ENCODE measurements at regions not wholly inside any gene's neighbourhood (a gene's known extent, or its start where the extent isn't known, plus 50 kb on each side); places are given as distances from the start of the nearest gene placed in this dataset.

DNA sequence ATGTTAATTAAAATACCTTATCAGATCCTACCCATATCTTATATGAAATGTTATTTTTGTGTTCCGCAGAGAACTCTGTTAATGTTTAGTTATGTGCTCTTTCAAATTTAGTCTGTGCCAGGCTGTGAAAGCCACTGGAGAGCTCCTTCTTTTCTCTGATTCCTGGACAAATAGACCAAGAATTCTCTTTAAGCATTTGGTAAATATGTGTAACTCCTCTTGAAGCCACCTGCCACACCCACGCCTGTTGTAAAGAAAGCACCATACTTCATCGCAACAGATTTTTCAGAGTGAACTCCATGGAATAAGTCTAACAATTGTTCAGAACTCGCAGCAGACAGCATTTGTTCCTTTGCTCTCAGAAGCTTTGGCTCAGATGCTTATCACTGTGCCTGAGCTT is 301.1 kb downstream of the FAM170A start:
- no peak for DNase-seq (ENCODE audit: low spot score in 2 of 2, unreplicated experiment in 2 of 2)
- H3K4me1 Mint-ChIP-seq, result peaks cover 3% of the 10 kb centered on the region
- no peaks in the 10 kb centered on the region for H3K27me3 Mint-ChIP-seq (ENCODE audit: low read depth)
- TF ChIP-seq, protein P1, sequence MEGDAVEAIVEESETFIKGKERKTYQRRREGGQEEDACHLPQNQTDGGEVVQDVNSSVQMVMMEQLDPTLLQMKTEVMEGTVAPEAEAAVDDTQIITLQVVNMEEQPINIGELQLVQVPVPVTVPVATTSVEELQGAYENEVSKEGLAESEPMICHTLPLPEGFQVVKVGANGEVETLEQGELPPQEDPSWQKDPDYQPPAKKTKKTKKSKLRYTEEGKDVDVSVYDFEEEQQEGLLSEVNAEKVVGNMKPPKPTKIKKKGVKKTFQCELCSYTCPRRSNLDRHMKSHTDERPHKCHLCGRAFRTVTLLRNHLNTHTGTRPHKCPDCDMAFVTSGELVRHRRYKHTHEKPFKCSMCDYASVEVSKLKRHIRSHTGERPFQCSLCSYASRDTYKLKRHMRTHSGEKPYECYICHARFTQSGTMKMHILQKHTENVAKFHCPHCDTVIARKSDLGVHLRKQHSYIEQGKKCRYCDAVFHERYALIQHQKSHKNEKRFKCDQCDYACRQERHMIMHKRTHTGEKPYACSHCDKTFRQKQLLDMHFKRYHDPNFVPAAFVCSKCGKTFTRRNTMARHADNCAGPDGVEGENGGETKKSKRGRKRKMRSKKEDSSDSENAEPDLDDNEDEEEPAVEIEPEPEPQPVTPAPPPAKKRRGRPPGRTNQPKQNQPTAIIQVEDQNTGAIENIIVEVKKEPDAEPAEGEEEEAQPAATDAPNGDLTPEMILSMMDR (IDR thresholded peaks at IDR 0.05; ENCODE audit: unreplicated experiment), result no peak
- H3K9me3 Mint-ChIP-seq, result peaks cover 7% of the 10 kb centered on the region
- H3K36me3 Mint-ChIP-seq, result no peaks in the 10 kb centered on the region
- no peak overlapping the region for H3K27ac Mint-ChIP-seq
- no peak overlapping the region for H3K4me3 Mint-ChIP-seq

GRCh38 chr5:119943148-119943547 is 313.8 kb downstream of the FAM170A start:
- H3K4me3 Mint-ChIP-seq, result no peak overlapping the region
- H3K27ac Mint-ChIP-seq, result no peak overlapping the region
- peaks cover 18% of the 10 kb centered on the region for H3K9me3 Mint-ChIP-seq
- no peak for DNase-seq (ENCODE audit: low spot score in 2 of 2, unreplicated experiment in 2 of 2)
- H3K36me3 Mint-ChIP-seq, result no peaks in the 10 kb centered on the region
- H3K27me3 Mint-ChIP-seq (ENCODE audit: low read depth), result no peaks in the 10 kb centered on the region
- TF ChIP-seq, protein P1 (IDR thresholded peaks at IDR 0.05; ENCODE audit: unreplicated experiment), result no peak
- no peaks in the 10 kb centered on the region for H3K4me1 Mint-ChIP-seq

DNA sequence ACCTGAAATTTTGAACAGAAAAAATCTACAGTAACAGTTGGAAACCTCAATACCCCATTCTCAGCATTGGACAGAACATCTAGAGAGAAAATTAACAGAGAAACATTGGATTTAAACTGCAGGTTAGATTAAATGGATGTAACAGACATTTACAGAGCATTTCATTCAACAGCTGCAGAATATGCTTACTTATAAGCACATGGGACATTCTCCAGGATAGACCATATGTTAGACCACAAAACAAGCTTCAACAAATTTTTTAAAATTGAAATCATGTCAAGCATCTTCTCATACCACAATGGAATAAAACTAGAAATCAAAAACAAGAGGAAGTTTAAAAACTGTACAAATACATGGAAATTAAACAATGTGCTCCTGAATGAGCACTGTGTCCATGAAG is 316.3 kb downstream of the FAM170A start:
- no peaks in the 10 kb centered on the region for H3K4me1 Mint-ChIP-seq
- H3K27ac Mint-ChIP-seq, result no peak overlapping the region
- peaks cover 9% of the 10 kb centered on the region for H3K9me3 Mint-ChIP-seq
- no peak for DNase-seq (ENCODE audit: low spot score in 2 of 2, unreplicated experiment in 2 of 2)
- no peaks in the 10 kb centered on the region for H3K36me3 Mint-ChIP-seq
- H3K4me3 Mint-ChIP-seq, result no peak overlapping the region
- H3K27me3 Mint-ChIP-seq (ENCODE audit: low read depth), result no peaks in the 10 kb centered on the region
- TF ChIP-seq, protein P1 (IDR thresholded peaks at IDR 0.05; ENCODE audit: unreplicated experiment), result no peak

DNA sequence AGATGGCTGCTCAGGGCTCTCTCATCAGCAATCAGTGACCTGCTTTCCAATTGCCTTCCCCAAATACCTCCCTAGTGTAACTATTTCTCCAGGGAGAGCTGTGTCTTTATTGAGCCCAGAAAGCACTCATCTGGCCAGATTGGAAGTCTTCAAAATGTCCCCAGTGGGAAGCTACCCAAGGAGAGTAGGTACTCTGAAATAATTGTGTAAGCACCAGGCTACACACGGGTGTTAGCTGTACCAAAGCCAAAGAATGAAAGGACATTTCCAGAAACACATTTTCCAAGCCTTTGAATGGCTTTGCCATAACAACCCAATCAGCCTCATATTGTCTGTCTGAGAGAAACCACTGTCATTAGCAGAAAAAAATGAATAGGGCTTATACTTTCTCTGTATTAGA is 318.8 kb downstream of the FAM170A start:
- H3K4me3 Mint-ChIP-seq, result no peak overlapping the region
- TF ChIP-seq, protein P1 (IDR thresholded peaks at IDR 0.05; ENCODE audit: unreplicated experiment), result no peak
- no peak for DNase-seq (ENCODE audit: low spot score in 2 of 2, unreplicated experiment in 2 of 2)

GRCh38 chr5:119949426-119949999 is 320.2 kb downstream of the FAM170A start:
- Mint-ChIP-seq H3K9me3 (peaks cover 10% of the 10 kb centered on the region), H3K4me3 (no peak overlapping the region), H3K4me1 (peaks cover 8% of the 10 kb centered on the region), H3K27me3 (ENCODE audit: low read depth) (no peaks in the 10 kb centered on the region), H3K36me3 (no peaks in the 10 kb centered on the region), H3K27ac (no peak overlapping the region)
- TF ChIP-seq, protein P1 (IDR thresholded peaks at IDR 0.05; ENCODE audit: unreplicated experiment), result no peak
- no peak for DNase-seq (ENCODE audit: low spot score in 2 of 2, unreplicated experiment in 2 of 2)

More for the DNA sequence above, 318.8 kb downstream of the FAM170A start:
- Mint-ChIP-seq H3K27ac (no peak overlapping the region), H3K36me3 (no peaks in the 10 kb centered on the region), H3K27me3 (ENCODE audit: low read depth) (no peaks in the 10 kb centered on the region), H3K9me3 (peaks cover 9% of the 10 kb centered on the region), H3K4me1 (peaks cover 8% of the 10 kb centered on the region)
